ENCODE measurements at regions not wholly inside any gene's neighbourhood (a gene's known extent, or its start where the extent isn't known, plus 50 kb on each side); places are given as distances from the start of the nearest gene placed in this dataset.
"Not testable (repeated sequence)": the region's sequence is repeated elsewhere in the genome, so short reads cannot be mapped to it uniquely, and the experiment has no call there.

- DNase-seq (ENCODE audit: low read depth in 2 of 3, low spot score in 2 of 3): no peak
These were observed 1937.7 kb upstream of the DEFB115 start for GRCh38 chr20:29319725-29320124.

DNA sequence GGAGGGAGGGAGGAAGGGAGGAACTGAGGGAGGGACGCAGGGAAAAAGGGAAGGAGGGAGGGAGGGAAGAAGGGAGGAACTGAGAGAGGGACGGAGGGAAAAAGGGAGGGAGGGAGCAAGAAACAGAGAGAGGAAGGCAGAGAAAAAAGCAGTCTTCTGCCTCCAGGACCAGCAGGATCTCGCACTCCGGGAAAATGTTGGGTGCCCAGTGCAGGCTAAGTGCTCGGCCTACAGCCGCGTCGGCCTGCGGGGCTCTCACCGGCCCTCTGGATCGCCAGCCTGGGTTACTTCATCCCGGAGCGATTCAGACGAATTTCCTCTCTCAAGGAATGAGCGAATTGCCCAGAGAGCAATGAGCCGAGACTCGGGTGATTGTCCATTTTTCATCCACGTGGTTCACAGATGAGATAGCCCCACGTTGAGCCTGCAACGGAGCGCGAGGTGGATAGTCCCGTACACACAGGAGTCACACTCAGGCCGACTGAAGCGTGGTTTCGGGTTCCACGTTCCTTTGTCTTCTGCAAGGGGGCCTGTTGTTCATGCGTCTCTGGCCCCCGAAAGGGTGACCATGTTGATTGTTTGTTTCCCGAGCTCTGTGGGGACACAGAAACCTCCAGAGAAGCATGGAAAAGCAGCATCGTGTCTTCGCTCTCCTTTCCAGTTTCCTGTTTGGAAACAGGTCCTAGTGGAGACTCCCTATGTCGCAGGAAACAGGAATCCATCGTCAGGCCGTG lies 1937.1 kb upstream of the DEFB115 start:
- DNase-seq (ENCODE audit: low read depth in 2 of 3, low spot score in 2 of 3): not testable (repeated sequence)

GRCh38 chr20:29323631-29324515 lies 1933.6 kb upstream of the DEFB115 start:
- DNase-seq (ENCODE audit: low read depth in 2 of 3, low spot score in 2 of 3): not testable (repeated sequence)

- DNase-seq (ENCODE audit: low read depth in 2 of 3, low spot score in 2 of 3): not testable (repeated sequence)
These were observed 1932.8 kb upstream of the DEFB115 start for GRCh38 chr20:29324516-29325303.

DNA sequence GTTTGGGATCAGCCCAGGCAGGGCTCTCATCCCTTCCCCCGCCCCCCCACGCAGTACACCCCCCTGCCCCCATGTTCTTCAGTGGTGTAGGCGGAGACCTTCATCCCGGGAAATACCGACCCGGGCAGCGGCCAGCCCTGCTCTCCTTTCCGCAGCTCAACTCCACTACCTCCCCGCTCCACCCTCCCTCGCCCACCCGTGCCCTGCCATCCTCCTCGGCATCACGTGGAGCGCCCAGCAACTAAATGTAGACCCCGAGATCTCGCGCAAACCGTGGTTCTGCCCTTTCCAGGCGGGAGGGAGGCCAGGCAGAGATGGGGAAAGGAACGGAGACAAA lies 1932.2 kb upstream of the DEFB115 start:
- no peak for DNase-seq (ENCODE audit: low read depth in 2 of 3, low spot score in 2 of 3)

GRCh38 chr20:29325781-29326180 lies 1931.7 kb upstream of the DEFB115 start:
- not testable (repeated sequence) for DNase-seq (ENCODE audit: low read depth in 2 of 3, low spot score in 2 of 3)

GRCh38 chr20:29326376-29327070 lies 1930.9 kb upstream of the DEFB115 start:
- DNase-seq (ENCODE audit: low read depth in 2 of 3, low spot score in 2 of 3): no peak

GRCh38 chr20:29327600-29328420 lies 1929.7 kb upstream of the DEFB115 start:
- not testable (repeated sequence) for DNase-seq (ENCODE audit: low read depth in 2 of 3, low spot score in 2 of 3)

GRCh38 chr20:29330429-29331115 lies 1926.9 kb upstream of the DEFB115 start:
- DNase-seq (ENCODE audit: low read depth in 2 of 3, low spot score in 2 of 3): not testable (repeated sequence)

- DNase-seq (ENCODE audit: low read depth in 2 of 3, low spot score in 2 of 3): no peak
These were observed 1907.6 kb upstream of the DEFB115 start for GRCh38 chr20:29349836-29350235.

GRCh38 chr20:29375937-29376336 lies 1881.5 kb upstream of the DEFB115 start:
- not testable (repeated sequence) for DNase-seq (ENCODE audit: low read depth in 2 of 3, low spot score in 2 of 3)

- DNase-seq (ENCODE audit: low read depth in 2 of 3, low spot score in 2 of 3): not testable (repeated sequence)
These were observed 1864.6 kb upstream of the DEFB115 start for GRCh38 chr20:29392853-29393252.

- no peak for DNase-seq (ENCODE audit: low read depth in 2 of 3, low spot score in 2 of 3)
These were observed 1849.3 kb upstream of the DEFB115 start for GRCh38 chr20:29408034-29408695.

GRCh38 chr20:29408707-29409106 lies 1848.8 kb upstream of the DEFB115 start:
- DNase-seq (ENCODE audit: low read depth in 2 of 3, low spot score in 2 of 3): not testable (repeated sequence)

- DNase-seq (ENCODE audit: low read depth in 2 of 3, low spot score in 2 of 3): not testable (repeated sequence)
These were observed 1848.2 kb upstream of the DEFB115 start for GRCh38 chr20:29409160-29409689.

GRCh38 chr20:29409833-29410805 lies 1847.3 kb upstream of the DEFB115 start:
- DNase-seq (ENCODE audit: low read depth in 2 of 3, low spot score in 2 of 3): no peak

DNA sequence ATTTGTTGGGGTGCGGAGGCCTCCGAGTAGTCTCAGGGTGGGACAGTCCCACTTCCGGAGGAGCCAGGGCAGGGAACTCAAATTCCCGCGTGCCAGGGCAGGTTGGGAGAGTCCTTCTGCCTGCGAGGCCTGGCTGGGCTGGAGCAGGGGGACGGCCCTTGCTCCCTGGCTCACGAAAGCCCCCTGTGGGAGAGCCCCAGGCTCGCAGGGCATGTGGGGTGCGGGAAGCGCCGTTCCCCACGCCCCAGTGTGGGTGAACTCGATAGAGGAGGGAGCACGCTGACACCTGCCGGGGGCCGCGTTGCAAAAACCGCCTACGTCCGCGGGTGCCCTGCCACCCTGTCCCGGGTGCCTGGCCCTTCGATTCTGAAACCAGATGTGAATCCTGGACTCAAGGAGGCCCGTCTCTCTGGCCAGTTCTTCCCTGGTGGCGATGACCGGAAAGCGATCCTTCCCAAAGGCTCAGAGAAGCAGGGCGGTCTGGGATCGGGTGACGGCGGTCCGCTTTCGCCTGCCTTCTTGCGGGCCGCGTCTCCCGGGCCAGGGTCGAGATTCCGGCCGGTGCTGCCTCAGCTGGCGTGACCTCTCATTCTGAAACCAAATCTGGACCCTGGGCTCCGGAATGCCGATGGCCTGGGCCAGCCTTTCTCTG lies 1846.5 kb upstream of the DEFB115 start:
- DNase-seq (ENCODE audit: low read depth in 2 of 3, low spot score in 2 of 3): no peak
